ENCODE measurements at regions not wholly inside any gene's neighbourhood (a gene's known extent, or its start where the extent isn't known, plus 50 kb on each side); places are given as distances from the start of the nearest gene placed in this dataset.

- TF ChIP-seq POLR2A (IDR thresholded peaks at IDR 0.05): no peak
- TF ChIP-seq CTCF (IDR thresholded peaks at IDR 0.05): no peak
Observed at GRCh38 chr13:107551521-107551920, 663.8 kb downstream of the LIG4 start.
